OCI-LY7 (cell line): ENCODE measurements at regions not wholly inside any gene's neighbourhood (a gene's known extent, or its start where the extent isn't known, plus 50 kb on each side); places are given as distances from the start of the nearest gene placed in this dataset.

Source experiments
- BruUV-seq: library from RNA; stranded (reverse); fragments of 400-500 nt; replicated peaks from 2 replicates; lab custom pipeline; 2021; lab: Mats Ljungman, UMichigan
- CTCF ChIA-PET: fragments of 300-600 bp; sonication (Branson Sonifier 250); formaldehyde crosslinking; loops from one replicate; lab custom pipeline; 2022; ENCODE audit warnings: antibody characterized with exemption; ENCODE audit not compliant: unreplicated experiment; lab: Charles Lee
- POLR2A ChIA-PET: fragments of 300-600 bp; sonication (Branson Sonifier 250); formaldehyde crosslinking; loops from one replicate; lab custom pipeline; 2022; ENCODE audit warnings: antibody characterized with exemption; lab: Charles Lee
- DNase-seq: peaks from one replicate; pipeline ENCODE4 v3.0.0-alpha.2; 2015; ENCODE audit warnings: low spot score
- H2AFZ ChIP-seq: fragments of 200-600 bp; sonication (generic), shearing (Covaris generic); 2 replicates; pipeline ENCODE4 v1.6.1; 2014; ENCODE audit warnings: mild to moderate bottlenecking, antibody characterized with exemption, low read length, moderate library complexity
- H3K27ac ChIP-seq: fragments of 200-600 bp; sonication (generic); 2 replicates; pipeline ENCODE4 v1.5.1; 2014; ENCODE audit warnings: mixed run types, low read depth, mild to moderate bottlenecking, moderate library complexity, low read length, inconsistent platforms; ENCODE audit not compliant: poor library complexity, severe bottlenecking
- H3K36me3 ChIP-seq: fragments of 200-600 bp; sonication (generic); 2 replicates; pipeline ENCODE4 v1.6.1; 2014; ENCODE audit warnings: mild to moderate bottlenecking, antibody characterized with exemption, low read length, moderate library complexity, mixed read lengths; ENCODE audit not compliant: insufficient read depth
- H3K4me1 ChIP-seq: fragments of 200-600 bp; sonication (generic); 2 replicates; pipeline ENCODE4 v1.5.1; 2014; ENCODE audit warnings: mild to moderate bottlenecking, low read length; ENCODE audit not compliant: insufficient read depth, poor library complexity, severe bottlenecking
- H3K4me2 ChIP-seq: fragments of 200-600 bp; sonication (generic); 2 replicates; pipeline ENCODE4 v1.6.1; 2014; ENCODE audit warnings: mild to moderate bottlenecking, low read length
- H3K4me3 ChIP-seq: fragments of 200-600 bp; sonication (generic); 2 replicates; pipeline ENCODE4 v1.5.1; 2014; ENCODE audit warnings: mild to moderate bottlenecking, low read depth, low read length; ENCODE audit not compliant: poor library complexity, severe bottlenecking
- H3K79me2 ChIP-seq: fragments of 200-600 bp; sonication (generic); 2 replicates; pipeline ENCODE4 v1.6.1; 2016; ENCODE audit warnings: low read depth, mild to moderate bottlenecking, low read length, moderate library complexity, mixed read lengths; ENCODE audit not compliant: insufficient read depth
- H3K9me2 ChIP-seq: fragments of 200-600 bp; sonication (generic); 2 replicates; pipeline ENCODE4 v1.6.1; 2016; ENCODE audit warnings: mild to moderate bottlenecking, low read length, mixed read lengths; ENCODE audit not compliant: insufficient read depth
- H3K9me3 ChIP-seq: fragments of 200-600 bp; sonication (generic); 2 replicates; pipeline ENCODE4 v1.6.1; 2014; ENCODE audit warnings: mild to moderate bottlenecking, mixed run types, low read length, mixed read lengths
- H4K20me1 ChIP-seq: fragments of 200-600 bp; sonication (generic); 2 replicates; pipeline ENCODE4 v1.6.1; 2014; ENCODE audit warnings: mild to moderate bottlenecking, antibody characterized with exemption, low read length, moderate library complexity, mixed read lengths; ENCODE audit not compliant: insufficient read depth
- CTCF ChIP-seq: fragments of 200-600 bp; sonication (generic); conservative IDR thresholded peaks from 2 replicates; pipeline ENCODE4 v1.5.1; 2014; ENCODE audit warnings: mild to moderate bottlenecking, antibody characterized with exemption, low read length, moderate library complexity, mixed read lengths
- EZH2phosphoT487 ChIP-seq: fragments of 200-600 bp; sonication (generic); IDR thresholded peaks from 2 replicates; pipeline ENCODE4 v1.6.1; 2018; ENCODE audit warnings: low read depth, borderline replicate concordance, mild to moderate bottlenecking, mixed run types, antibody characterized with exemption, low read length, moderate library complexity, mixed read lengths
- intact Hi-C: fragments of 100-400 bp; cut with micrococcal nuclease; formaldehyde crosslinking; loops from one replicate; pipeline ENCODE4 v1.10.0; 2022; ENCODE audit not compliant: unreplicated experiment

GRCh38 chr2:10231551-10232085 lies 71.1 kb upstream of the HPCAL1 start:
- H3K4me3 ChIP-seq = no peak overlapping the region
- peaks cover 5% of the 10 kb centered on the region for H3K4me1 ChIP-seq
- no peak overlapping the region for H3K27ac ChIP-seq
- no peak for DNase-seq
- H3K9me2 ChIP-seq = no peaks in the 10 kb centered on the region
- no peaks in the 10 kb centered on the region for H4K20me1 ChIP-seq
- H2AFZ ChIP-seq = no peak overlapping the region
- ChIA-PET POLR2A (interaction anchor here (1.2 kb wide), 1 partner anchor 20 kb away, joined by 3 read pairs; no protein-coding TSS in a partner anchor), CTCF (no interaction called here)
- no peaks in the 10 kb centered on the region for H3K36me3 ChIP-seq
- no peak overlapping the region for H3K4me2 ChIP-seq
- no peaks in the 10 kb centered on the region for H3K79me2 ChIP-seq
- intact Hi-C loops = no loop called here
- TF ChIP-seq EZH2phosphoT487 = no peak
- TF ChIP-seq CTCF = no peak
- no peaks in the 10 kb centered on the region for H3K9me3 ChIP-seq
- BruUV-seq = no TSS peak

DNA sequence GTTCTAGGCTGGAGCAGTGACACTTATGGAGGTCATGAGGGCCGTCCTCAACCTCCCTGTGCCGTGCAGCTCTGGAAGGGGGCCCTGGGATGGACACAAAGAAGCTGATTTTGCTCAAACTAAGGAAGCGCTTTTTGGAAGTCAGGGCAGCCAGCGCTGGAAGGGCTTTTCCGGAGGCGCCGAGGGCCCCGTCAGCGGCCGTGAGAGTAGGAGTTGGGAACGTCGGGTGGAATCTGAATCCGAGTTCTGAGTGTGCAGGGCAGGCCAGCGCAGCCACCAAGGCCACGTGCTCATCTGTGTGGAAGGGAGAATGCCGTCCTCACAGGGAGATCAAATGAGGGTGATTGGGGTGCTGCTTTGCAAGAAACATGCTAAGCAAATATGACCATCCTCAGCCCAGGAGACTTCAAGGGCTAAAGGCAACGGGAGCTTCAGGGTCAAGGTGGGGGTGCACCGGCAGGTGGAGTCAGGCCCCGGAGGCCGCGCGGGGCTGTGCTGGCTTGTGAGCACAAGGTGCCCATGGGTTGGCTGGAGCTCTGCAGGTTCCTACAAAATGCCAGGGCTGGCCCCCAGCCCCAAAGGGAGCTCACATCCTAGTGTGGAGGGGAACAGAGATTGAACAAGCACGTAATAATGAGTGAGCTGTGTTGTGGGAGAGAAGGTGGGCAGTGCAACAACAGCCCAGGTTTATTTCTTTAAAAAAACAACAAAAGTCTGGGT lies 70.4 kb upstream of the HPCAL1 start:
- Histone ChIP-seq H3K79me2 (no peaks in the 10 kb centered on the region), H3K9me2 (no peaks in the 10 kb centered on the region), H3K4me3 (no peak overlapping the region), H4K20me1 (no peaks in the 10 kb centered on the region), H3K4me2 (no peak overlapping the region), H3K9me3 (no peaks in the 10 kb centered on the region), H3K27ac (no peak overlapping the region), H3K36me3 (no peaks in the 10 kb centered on the region), H3K4me1 (peaks cover 3% of the 10 kb centered on the region), H2AFZ (no peak overlapping the region)
- no TSS peak for BruUV-seq
- TF ChIP-seq EZH2phosphoT487 (no peak), CTCF (no peak)
- DNase-seq = no peak
- CTCF ChIA-PET = no interaction called here
- intact Hi-C loops = no loop called here
- POLR2A ChIA-PET = interaction anchor here (1.2 kb wide), 1 partner anchor 19 kb away, joined by 3 read pairs; no protein-coding TSS in a partner anchor
